ENCODE measurements at regions not wholly inside any gene's neighbourhood (a gene's known extent, or its start where the extent isn't known, plus 50 kb on each side); places are given as distances from the start of the nearest gene placed in this dataset.

- no peak for TF ChIP-seq CTCF (IDR thresholded peaks at IDR 0.05)
Observed at GRCh38 chr1:37130221-37130948, 96.1 kb upstream of the GRIK3 start.

DNA sequence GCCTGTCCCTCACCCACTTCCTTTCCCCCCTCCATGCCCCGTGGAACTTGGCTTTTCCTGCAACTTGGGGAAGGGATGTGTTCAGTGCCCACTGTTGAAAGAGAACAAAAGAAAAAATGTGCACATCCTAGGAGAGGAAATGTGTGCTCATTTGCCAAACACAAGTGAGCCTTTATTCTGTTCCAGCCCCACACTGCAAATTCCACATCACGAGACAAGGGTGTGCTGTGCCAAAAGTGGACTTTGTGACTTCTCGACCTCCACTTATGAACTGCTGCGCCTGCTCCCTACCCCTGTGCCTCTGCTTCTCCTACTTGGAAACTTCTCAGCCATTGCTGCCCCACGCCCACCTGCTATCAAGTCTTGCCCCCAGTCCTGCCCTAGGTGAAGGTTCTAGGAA lies 97.0 kb upstream of the GRIK3 start:
- TF ChIP-seq CTCF (IDR thresholded peaks at IDR 0.05) = no peak

- no peak for TF ChIP-seq CTCF (IDR thresholded peaks at IDR 0.05)
Observed at GRCh38 chr1:37133276-37134145, 99.2 kb upstream of the GRIK3 start.

GRCh38 chr1:37134599-37134998 lies 100.3 kb upstream of the GRIK3 start:
- TF ChIP-seq CTCF (IDR thresholded peaks at IDR 0.05) = no peak

- TF ChIP-seq CTCF (IDR thresholded peaks at IDR 0.05) = no peak
Observed at GRCh38 chr1:37135032-37135431, 100.7 kb upstream of the GRIK3 start.

DNA sequence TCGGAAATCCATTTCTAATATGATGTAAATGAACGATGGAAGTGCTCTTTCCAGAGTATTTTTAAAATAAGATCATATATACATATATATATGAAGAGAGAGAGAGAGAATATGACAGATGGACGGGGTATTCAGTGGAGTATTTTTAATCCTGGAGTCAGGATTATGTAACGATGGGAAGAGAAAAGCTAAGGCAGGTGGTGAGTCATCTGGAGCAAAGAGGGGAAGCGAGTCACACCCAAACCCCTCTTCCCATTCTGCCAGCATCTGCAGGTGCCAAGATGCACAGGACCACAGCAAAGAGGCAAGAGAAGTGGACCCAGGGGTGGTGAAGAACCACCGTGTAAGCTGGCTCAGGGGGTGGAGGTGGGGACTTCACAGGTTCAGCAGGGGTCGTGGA lies 102.7 kb upstream of the GRIK3 start:
- TF ChIP-seq CTCF (IDR thresholded peaks at IDR 0.05) = no peak

DNA sequence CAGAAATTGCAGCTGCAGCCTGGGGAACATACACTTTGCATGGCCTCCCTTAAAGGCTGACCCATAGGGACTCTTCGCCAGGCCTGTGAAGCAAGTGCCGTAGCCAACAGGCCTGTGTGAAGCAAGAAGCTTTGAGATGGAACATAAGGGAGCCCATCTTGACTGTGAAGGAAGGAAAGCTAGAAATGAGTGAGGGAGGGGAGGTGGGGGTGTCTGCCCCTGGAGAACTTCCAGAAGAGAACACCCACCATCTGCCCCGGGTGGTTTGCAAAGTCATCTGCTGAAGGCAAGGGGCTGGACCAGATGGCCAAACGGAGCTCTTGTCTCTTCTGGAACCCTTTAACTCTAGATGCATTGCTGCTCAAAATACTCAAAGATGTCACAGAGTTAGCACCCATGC lies 103.3 kb upstream of the GRIK3 start:
- TF ChIP-seq CTCF (IDR thresholded peaks at IDR 0.05) = no peak

Data from LNCAP (cell line).